Mesendoderm (in vitro differentiated cells): ENCODE measurements at regions not wholly inside any gene's neighbourhood (a gene's known extent, or its start where the extent isn't known, plus 50 kb on each side); places are given as distances from the start of the nearest gene placed in this dataset.

Experiments
- DNase-seq: peaks from one replicate; pipeline ENCODE4 v3.0.0; 2013
- H2AK5ac ChIP-seq: 2 replicates; pipeline ENCODE4 v1.6.1; 2013; ENCODE audit warnings: low read length, inconsistent platforms
- H2BK120ac ChIP-seq: 2 replicates; pipeline ENCODE4 v1.6.1; 2013; ENCODE audit warnings: low read depth, mild to moderate bottlenecking, low read length, moderate library complexity, mixed read lengths
- H2BK15ac ChIP-seq: replicated peaks from 2 replicates; pipeline ENCODE4 v1.6.1; 2013; ENCODE audit warnings: low read depth, mild to moderate bottlenecking, moderate library complexity
- H2BK5ac ChIP-seq: 2 replicates; pipeline ENCODE4 v1.6.1; 2013; ENCODE audit warnings: low read length, inconsistent platforms
- H3K18ac ChIP-seq: 2 replicates; pipeline ENCODE4 v1.6.1; 2013; ENCODE audit warnings: mild to moderate bottlenecking, low read length, mixed read lengths
- H3K23ac ChIP-seq: one replicate; pipeline ENCODE4 v1.6.1; 2013; ENCODE audit warnings: low read length
- H3K27ac ChIP-seq: 2 replicates; pipeline ENCODE4 v1.5.1; 2013; ENCODE audit warnings: low read depth, mild to moderate bottlenecking, inconsistent platforms, low read length, moderate library complexity
- H3K27me3 ChIP-seq: 2 replicates; pipeline ENCODE4 v1.6.1; 2013; ENCODE audit warnings: low read length, control low read depth, mild to moderate bottlenecking, inconsistent platforms; ENCODE audit not compliant: insufficient read depth, poor library complexity
- H3K36me3 ChIP-seq: 2 replicates; pipeline ENCODE4 v1.6.1; 2013; ENCODE audit warnings: low read length, inconsistent platforms; ENCODE audit not compliant: control insufficient read depth, insufficient read depth
- H3K4ac ChIP-seq: one replicate; pipeline ENCODE4 v1.6.1; 2013; ENCODE audit warnings: low read depth, mild to moderate bottlenecking, low read length, moderate library complexity
- H3K4me1 ChIP-seq: 2 replicates; pipeline ENCODE4 v1.6.1; 2013; ENCODE audit warnings: low read depth, low read length, inconsistent platforms; ENCODE audit not compliant: control insufficient read depth
- H3K4me2 ChIP-seq: 2 replicates; pipeline ENCODE4 v1.6.1; 2013; ENCODE audit warnings: low read length
- H3K4me3 ChIP-seq: 2 replicates; pipeline ENCODE4 v1.5.1; 2013; ENCODE audit warnings: mild to moderate bottlenecking, low read length
- H3K56ac ChIP-seq: one replicate; pipeline ENCODE4 v1.6.1; 2013; ENCODE audit warnings: low read length
- H3K79me1 ChIP-seq: 2 replicates; pipeline ENCODE4 v1.6.1; 2013; ENCODE audit warnings: low read length, inconsistent platforms
- H3K79me2 ChIP-seq: 2 replicates; pipeline ENCODE4 v1.6.1; 2013; ENCODE audit warnings: mild to moderate bottlenecking, low read length; ENCODE audit not compliant: control insufficient read depth, insufficient read depth
- H3K9ac ChIP-seq: 2 replicates; pipeline ENCODE4 v1.6.1; 2013; ENCODE audit warnings: low read length, inconsistent platforms
- H4K5ac ChIP-seq: one replicate; pipeline ENCODE4 v1.6.1; 2013; ENCODE audit warnings: low read length
- H4K8ac ChIP-seq: one replicate; pipeline ENCODE4 v1.6.1; 2013; ENCODE audit warnings: low read depth, mild to moderate bottlenecking, control low read depth, low read length, moderate library complexity
- WGBS: extraction: QIAGEN DNeasy Blood & Tissue Kit; methylation state at CpG from one replicate; pipeline ENCODE4 v1.1.7; 2013; ENCODE audit warnings: low lambda C conversion rate, missing lambda C conversion rate; ENCODE audit not compliant: insufficient coverage; ENCODE audit errors: extremely low coverage; 5-methylcytosine and 5-hydroxymethylcytosine counted together

- Histone ChIP-seq H3K18ac (no peak overlapping the region), H3K4ac (no peak overlapping the region), H3K4me3 (no peak overlapping the region), H3K79me2 (no peaks in the 10 kb centered on the region), H3K27ac (no peak overlapping the region), H3K56ac (no peak overlapping the region), H3K9ac (no peak overlapping the region), H2BK120ac (no peak overlapping the region), H3K4me2 (no peak overlapping the region), H3K36me3 (no peaks in the 10 kb centered on the region), H4K8ac (no peak overlapping the region), H4K5ac (no peak overlapping the region), H3K23ac (no peak overlapping the region), H2BK5ac (no peak overlapping the region), H3K79me1 (no peaks in the 10 kb centered on the region), H3K4me1 (no peaks in the 10 kb centered on the region), H3K27me3 (no peaks in the 10 kb centered on the region), H2AK5ac (no peak overlapping the region), H2BK15ac (no peak overlapping the region)
- WGBS = 100% methylated on average over 1 of the region's 3 CpGs
- DNase-seq = peak; percentile 76
Measured at GRCh38 chr7:41163991-41164390, 538.9 kb downstream of the INHBA start.

GRCh38 chr7:41162612-41163011 is 540.3 kb downstream of the INHBA start:
- Histone ChIP-seq H3K4me2 (no peak overlapping the region), H2BK15ac (no peak overlapping the region), H4K8ac (no peak overlapping the region), H2BK120ac (no peak overlapping the region), H3K79me1 (no peaks in the 10 kb centered on the region), H2BK5ac (no peak overlapping the region), H3K23ac (no peak overlapping the region), H3K4ac (no peak overlapping the region), H3K18ac (no peak overlapping the region), H3K79me2 (no peaks in the 10 kb centered on the region), H3K27ac (no peak overlapping the region), H3K36me3 (no peaks in the 10 kb centered on the region), H3K9ac (no peak overlapping the region), H3K4me1 (no peaks in the 10 kb centered on the region), H3K27me3 (no peaks in the 10 kb centered on the region), H3K56ac (no peak overlapping the region), H4K5ac (no peak overlapping the region), H3K4me3 (no peak overlapping the region), H2AK5ac (no peak overlapping the region)
- DNase-seq = no peak
- no CpG with 5 or more reads among the region's 4 CpGs for WGBS

GRCh38 chr7:41161041-41161587 is 541.8 kb downstream of the INHBA start:
- peak; percentile 12 for DNase-seq
- no peak overlapping the region for H3K27ac ChIP-seq
- no peak overlapping the region for H2AK5ac ChIP-seq
- no peak overlapping the region for H4K5ac ChIP-seq
- no peak overlapping the region for H3K18ac ChIP-seq
- H3K79me1 ChIP-seq = no peaks in the 10 kb centered on the region
- H3K27me3 ChIP-seq = no peaks in the 10 kb centered on the region
- no peak overlapping the region for H3K4me3 ChIP-seq
- no peaks in the 10 kb centered on the region for H3K4me1 ChIP-seq
- no CpG with 5 or more reads among the region's 4 CpGs for WGBS
- no peak overlapping the region for H3K56ac ChIP-seq
- H3K9ac ChIP-seq = no peak overlapping the region
- H3K4ac ChIP-seq = no peak overlapping the region
- no peaks in the 10 kb centered on the region for H3K36me3 ChIP-seq
- H3K23ac ChIP-seq = no peak overlapping the region
- no peaks in the 10 kb centered on the region for H3K79me2 ChIP-seq
- no peak overlapping the region for H4K8ac ChIP-seq
- H2BK120ac ChIP-seq = no peak overlapping the region
- no peak overlapping the region for H2BK5ac ChIP-seq
- no peak overlapping the region for H3K4me2 ChIP-seq
- no peak overlapping the region for H2BK15ac ChIP-seq

- Histone ChIP-seq H2BK5ac (no peak overlapping the region), H2BK15ac (no peak overlapping the region), H3K36me3 (no peaks in the 10 kb centered on the region), H3K79me2 (no peaks in the 10 kb centered on the region), H3K4me2 (no peak overlapping the region), H3K23ac (no peak overlapping the region), H3K27me3 (no peaks in the 10 kb centered on the region), H3K18ac (no peak overlapping the region), H3K4me3 (no peak overlapping the region), H4K5ac (no peak overlapping the region), H3K4me1 (no peaks in the 10 kb centered on the region), H3K79me1 (no peaks in the 10 kb centered on the region), H3K27ac (no peak overlapping the region), H2BK120ac (no peak overlapping the region), H3K9ac (no peak overlapping the region), H3K4ac (no peak overlapping the region), H3K56ac (no peak overlapping the region), H4K8ac (no peak overlapping the region), H2AK5ac (no peak overlapping the region)
- WGBS = no CpG with 5 or more reads among the region's 2 CpGs
- DNase-seq = no peak
Measured at GRCh38 chr7:41156268-41156667, 546.6 kb downstream of the INHBA start.

GRCh38 chr7:41153268-41153667 is 549.6 kb downstream of the INHBA start:
- H2BK120ac ChIP-seq = no peak overlapping the region
- DNase-seq = peak; percentile 30
- H4K8ac ChIP-seq = no peak overlapping the region
- no peaks in the 10 kb centered on the region for H3K4me1 ChIP-seq
- no peaks in the 10 kb centered on the region for H3K79me2 ChIP-seq
- H3K4me2 ChIP-seq = no peak overlapping the region
- H3K23ac ChIP-seq = no peak overlapping the region
- no peak overlapping the region for H3K56ac ChIP-seq
- H4K5ac ChIP-seq = no peak overlapping the region
- H2BK5ac ChIP-seq = no peak overlapping the region
- no peaks in the 10 kb centered on the region for H3K27me3 ChIP-seq
- H2AK5ac ChIP-seq = no peak overlapping the region
- no peak overlapping the region for H3K9ac ChIP-seq
- H3K4ac ChIP-seq = no peak overlapping the region
- H3K79me1 ChIP-seq = no peaks in the 10 kb centered on the region
- H3K4me3 ChIP-seq = no peak overlapping the region
- no peak overlapping the region for H3K27ac ChIP-seq
- no peak overlapping the region for H3K18ac ChIP-seq
- H2BK15ac ChIP-seq = no peak overlapping the region
- no peaks in the 10 kb centered on the region for H3K36me3 ChIP-seq

- H3K9ac ChIP-seq = no peak overlapping the region
- no peak overlapping the region for H3K23ac ChIP-seq
- no peak overlapping the region for H2AK5ac ChIP-seq
- no peak overlapping the region for H4K8ac ChIP-seq
- H3K18ac ChIP-seq = no peak overlapping the region
- H3K4me3 ChIP-seq = no peak overlapping the region
- WGBS = no CpG with 5 or more reads among the region's 4 CpGs
- no peak overlapping the region for H3K27ac ChIP-seq
- H3K79me2 ChIP-seq = no peaks in the 10 kb centered on the region
- no peak overlapping the region for H3K56ac ChIP-seq
- no peak overlapping the region for H2BK15ac ChIP-seq
- H3K79me1 ChIP-seq = no peaks in the 10 kb centered on the region
- H3K27me3 ChIP-seq = no peaks in the 10 kb centered on the region
- H2BK120ac ChIP-seq = no peak overlapping the region
- H3K4ac ChIP-seq = no peak overlapping the region
- no peak for DNase-seq
- no peaks in the 10 kb centered on the region for H3K36me3 ChIP-seq
- no peak overlapping the region for H2BK5ac ChIP-seq
- H4K5ac ChIP-seq = no peak overlapping the region
- H3K4me1 ChIP-seq = no peaks in the 10 kb centered on the region
- no peak overlapping the region for H3K4me2 ChIP-seq
Measured at GRCh38 chr7:41152179-41152678, 550.7 kb downstream of the INHBA start.
